PC-3 (cell line): ENCODE measurements at regions not wholly inside any gene's neighbourhood (a gene's known extent, or its start where the extent isn't known, plus 50 kb on each side); places are given as distances from the start of the nearest gene placed in this dataset.

Experiments used
- ATAC-seq: fragments of 200-7000 bp; cut with Tn5 transposase; 2 replicates; pipeline ENCODE4 v1.9.1; 2020; ENCODE audit warnings: mild to moderate bottlenecking, moderate library complexity
- BruUV-seq: library from RNA; stranded (reverse); fragments of 400-500 nt; replicated peaks from 2 replicates; lab custom pipeline; 2021; lab: Mats Ljungman, UMichigan
- CTCF ChIA-PET: fragments of 300-600 bp; sonication (Branson Sonifier 250); formaldehyde crosslinking; loops from one replicate; lab custom pipeline; 2022; ENCODE audit warnings: antibody characterized with exemption; lab: Charles Lee
- POLR2A ChIA-PET: fragments of 300-600 bp; sonication (Branson Sonifier 250); formaldehyde crosslinking; loops from one replicate; lab custom pipeline; 2022; ENCODE audit warnings: antibody characterized with exemption; ENCODE audit not compliant: unreplicated experiment; lab: Charles Lee
- DNase-seq: peaks from one replicate; pipeline ENCODE4 v3.0.0-alpha.2; 2015
- H2AFZ ChIP-seq: fragments of 300-600 bp; sonication (generic); 2 replicates; pipeline ENCODE4 v1.6.0; 2016; ENCODE audit warnings: antibody characterized with exemption, low read length
- H3F3A ChIP-seq: fragments of 300-600 bp; sonication (generic); one replicate; pipeline ENCODE4 v1.6.0; 2017; ENCODE audit warnings: antibody characterized with exemption, low read length, control low read depth, mild to moderate bottlenecking; ENCODE audit not compliant: unreplicated experiment
- H3K27ac ChIP-seq: fragments of 300-600 bp; sonication (generic); 2 replicates; pipeline ENCODE4 v1.5.1; 2016; ENCODE audit warnings: mild to moderate bottlenecking, low read length
- H3K27me3 ChIP-seq: fragments of 300-600 bp; sonication (generic); 2 replicates; pipeline ENCODE4 v1.6.1; 2016; ENCODE audit warnings: low read length, mixed read lengths
- H3K36me3 ChIP-seq: fragments of 300-600 bp; sonication (generic); 2 replicates; pipeline ENCODE4 v1.6.1; 2016; ENCODE audit warnings: low read depth, mixed run types, low read length, mixed read lengths
- H3K4me1 ChIP-seq: fragments of 300-600 bp; sonication (generic); 2 replicates; pipeline ENCODE4 v1.5.1; 2016; ENCODE audit warnings: low read length; ENCODE audit not compliant: insufficient read depth
- H3K4me2 ChIP-seq: fragments of 300-600 bp; sonication (generic); 2 replicates; pipeline ENCODE4 v1.6.0; 2016; ENCODE audit warnings: low read length
- H3K4me3 ChIP-seq: fragments of 300-600 bp; sonication (generic); 2 replicates; pipeline ENCODE4 v1.5.1; 2016; ENCODE audit warnings: mild to moderate bottlenecking, low read length, mixed read lengths
- H3K79me2 ChIP-seq: fragments of 300-600 bp; sonication (generic); 2 replicates; pipeline ENCODE4 v1.6.1; 2017; ENCODE audit warnings: low read length, mixed read lengths
- H3K9ac ChIP-seq: fragments of 300-600 bp; sonication (generic); 2 replicates; pipeline ENCODE4 v1.6.0; 2016; ENCODE audit warnings: mild to moderate bottlenecking, low read length
- H3K9me2 ChIP-seq: fragments of 300-600 bp; sonication (generic); replicated peaks from 2 replicates; pipeline ENCODE4 v1.6.1; 2016; ENCODE audit warnings: mixed run types, low read length, mixed read lengths
- H3K9me3 ChIP-seq: fragments of 300-600 bp; sonication (generic); 2 replicates; pipeline ENCODE4 v1.6.1; 2016; ENCODE audit warnings: low read length, mixed read lengths
- H4K20me1 ChIP-seq: fragments of 300-600 bp; sonication (generic); 2 replicates; pipeline ENCODE4 v1.6.1; 2016; ENCODE audit warnings: low read length, mixed read lengths
- CTCF ChIP-seq: fragments of 300-600 bp; sonication (generic); conservative IDR thresholded peaks from 2 replicates; pipeline ENCODE4 v1.5.1; 2017; ENCODE audit warnings: antibody characterized with exemption, low read depth, mild to moderate bottlenecking, low read length
- EZH2 ChIP-seq: fragments of 300-600 bp; sonication (generic); IDR thresholded peaks from one replicate; pipeline ENCODE4 v1.6.1; 2017; ENCODE audit warnings: antibody characterized with exemption, mild to moderate bottlenecking, low read length; ENCODE audit not compliant: unreplicated experiment
- EZH2phosphoT487 ChIP-seq: fragments of 300-600 bp; sonication (generic); IDR thresholded peaks from 2 replicates; pipeline ENCODE4 v1.6.1; 2018; ENCODE audit warnings: mild to moderate bottlenecking, antibody characterized with exemption, low read length, borderline replicate concordance
- intact Hi-C: fragments of 100-400 bp; cut with micrococcal nuclease; formaldehyde crosslinking; loops from 2 replicates; pipeline ENCODE4 v1.9.0; 2023

GRCh38 chr6:163951326-163951725, 536.8 kb downstream of the QKI start:
- no peaks in the 10 kb centered on the region for H3K36me3 ChIP-seq
- DNase-seq (no peak), ATAC-seq (no peak)
- H3K79me2 ChIP-seq, result no peaks in the 10 kb centered on the region
- H3K9me2 ChIP-seq, result no peaks in the 10 kb centered on the region
- intact Hi-C loops, result loop anchor here (10.0 kb wide), 1 partner anchor 527 kb away; no protein-coding TSS in a partner anchor
- no peaks in the 10 kb centered on the region for H4K20me1 ChIP-seq
- H3K27ac ChIP-seq, result no peak overlapping the region
- POLR2A ChIA-PET, result no interaction called here
- no peak for TF ChIP-seq EZH2
- TF ChIP-seq CTCF, result no peak
- no peak for TF ChIP-seq EZH2phosphoT487
- CTCF ChIA-PET, result no interaction called here
- no peak overlapping the region for H2AFZ ChIP-seq
- H3K9me3 ChIP-seq, result no peaks in the 10 kb centered on the region
- no peaks in the 10 kb centered on the region for H3K4me1 ChIP-seq
- no peak overlapping the region for H3K4me2 ChIP-seq
- H3K9ac ChIP-seq, result no peak overlapping the region
- no TSS peak for BruUV-seq
- H3K4me3 ChIP-seq, result no peak overlapping the region
- no peaks in the 10 kb centered on the region for H3F3A ChIP-seq
- H3K27me3 ChIP-seq, result peaks cover 20% of the 10 kb centered on the region

GRCh38 chr6:163950159-163950558, 535.6 kb downstream of the QKI start:
- no peaks in the 10 kb centered on the region for H3K9me2 ChIP-seq
- ChIA-PET POLR2A (no interaction called here), CTCF (no interaction called here)
- H3K9ac ChIP-seq, result no peak overlapping the region
- no peak for DNase-seq
- H3K27me3 ChIP-seq, result peaks cover 26% of the 10 kb centered on the region
- no peaks in the 10 kb centered on the region for H3K9me3 ChIP-seq
- H3K4me1 ChIP-seq, result no peaks in the 10 kb centered on the region
- H3K27ac ChIP-seq, result no peak overlapping the region
- H4K20me1 ChIP-seq, result no peaks in the 10 kb centered on the region
- BruUV-seq, result no TSS peak
- no peaks in the 10 kb centered on the region for H3K36me3 ChIP-seq
- no peaks in the 10 kb centered on the region for H3F3A ChIP-seq
- H3K4me2 ChIP-seq, result no peak overlapping the region
- intact Hi-C loops, result loop anchor here (10.0 kb wide), 1 partner anchor 525 kb away; no protein-coding TSS in a partner anchor
- no peak overlapping the region for H2AFZ ChIP-seq
- no peaks in the 10 kb centered on the region for H3K79me2 ChIP-seq
- no peak for ATAC-seq
- no peak overlapping the region for H3K4me3 ChIP-seq
- TF ChIP-seq EZH2phosphoT487, result no peak
- no peak for TF ChIP-seq EZH2
- no peak for TF ChIP-seq CTCF

- no TSS peak for BruUV-seq
- ChIA-PET CTCF (no interaction called here), POLR2A (no interaction called here)
- Histone ChIP-seq H2AFZ (no peak overlapping the region), H3K9ac (no peak overlapping the region), H3K36me3 (no peaks in the 10 kb centered on the region), H3K4me1 (no peaks in the 10 kb centered on the region), H3K79me2 (no peaks in the 10 kb centered on the region), H3K27me3 (peaks cover 23% of the 10 kb centered on the region), H3F3A (no peaks in the 10 kb centered on the region), H3K4me2 (no peak overlapping the region), H3K9me2 (no peaks in the 10 kb centered on the region), H3K4me3 (no peak overlapping the region), H4K20me1 (no peaks in the 10 kb centered on the region), H3K9me3 (no peaks in the 10 kb centered on the region), H3K27ac (no peak overlapping the region)
- no peak for TF ChIP-seq EZH2phosphoT487
- no peak for TF ChIP-seq EZH2
- TF ChIP-seq CTCF, result no peak
- intact Hi-C loops, result no loop called here
- ATAC-seq, result no peak
- no peak for DNase-seq
Observed at GRCh38 chr6:163949431-163949830, 534.9 kb downstream of the QKI start.
